ENCODE measurements at regions not wholly inside any gene's neighbourhood (a gene's known extent, or its start where the extent isn't known, plus 50 kb on each side); places are given as distances from the start of the nearest gene placed in this dataset.

DNA sequence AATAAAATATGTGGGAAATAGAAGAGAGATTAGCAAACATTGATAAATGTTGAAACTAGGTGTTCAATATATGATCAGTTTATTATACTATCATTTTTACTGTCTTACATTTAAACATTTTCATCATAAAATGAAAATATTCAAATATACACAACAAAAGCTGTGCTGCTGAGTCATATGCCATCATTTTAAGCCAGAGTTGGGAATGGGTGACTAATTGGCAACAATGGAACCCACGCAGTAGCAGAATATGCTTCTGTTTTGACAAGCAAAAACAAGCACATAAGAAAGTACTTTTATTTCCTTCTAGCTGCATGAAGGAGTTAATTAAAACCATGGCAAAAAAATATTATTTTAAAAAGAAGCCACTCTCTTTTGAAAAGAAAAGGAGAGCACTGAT, 340.0 kb upstream of the EDIL3 start:
- TF ChIP-seq, protein P1, sequence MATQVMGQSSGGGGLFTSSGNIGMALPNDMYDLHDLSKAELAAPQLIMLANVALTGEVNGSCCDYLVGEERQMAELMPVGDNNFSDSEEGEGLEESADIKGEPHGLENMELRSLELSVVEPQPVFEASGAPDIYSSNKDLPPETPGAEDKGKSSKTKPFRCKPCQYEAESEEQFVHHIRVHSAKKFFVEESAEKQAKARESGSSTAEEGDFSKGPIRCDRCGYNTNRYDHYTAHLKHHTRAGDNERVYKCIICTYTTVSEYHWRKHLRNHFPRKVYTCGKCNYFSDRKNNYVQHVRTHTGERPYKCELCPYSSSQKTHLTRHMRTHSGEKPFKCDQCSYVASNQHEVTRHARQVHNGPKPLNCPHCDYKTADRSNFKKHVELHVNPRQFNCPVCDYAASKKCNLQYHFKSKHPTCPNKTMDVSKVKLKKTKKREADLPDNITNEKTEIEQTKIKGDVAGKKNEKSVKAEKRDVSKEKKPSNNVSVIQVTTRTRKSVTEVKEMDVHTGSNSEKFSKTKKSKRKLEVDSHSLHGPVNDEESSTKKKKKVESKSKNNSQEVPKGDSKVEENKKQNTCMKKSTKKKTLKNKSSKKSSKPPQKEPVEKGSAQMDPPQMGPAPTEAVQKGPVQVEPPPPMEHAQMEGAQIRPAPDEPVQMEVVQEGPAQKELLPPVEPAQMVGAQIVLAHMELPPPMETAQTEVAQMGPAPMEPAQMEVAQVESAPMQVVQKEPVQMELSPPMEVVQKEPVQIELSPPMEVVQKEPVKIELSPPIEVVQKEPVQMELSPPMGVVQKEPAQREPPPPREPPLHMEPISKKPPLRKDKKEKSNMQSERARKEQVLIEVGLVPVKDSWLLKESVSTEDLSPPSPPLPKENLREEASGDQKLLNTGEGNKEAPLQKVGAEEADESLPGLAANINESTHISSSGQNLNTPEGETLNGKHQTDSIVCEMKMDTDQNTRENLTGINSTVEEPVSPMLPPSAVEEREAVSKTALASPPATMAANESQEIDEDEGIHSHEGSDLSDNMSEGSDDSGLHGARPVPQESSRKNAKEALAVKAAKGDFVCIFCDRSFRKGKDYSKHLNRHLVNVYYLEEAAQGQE (IDR thresholded peaks at IDR 0.05; ENCODE audit: low read depth) = no peak
- TF ChIP-seq, protein P2, sequence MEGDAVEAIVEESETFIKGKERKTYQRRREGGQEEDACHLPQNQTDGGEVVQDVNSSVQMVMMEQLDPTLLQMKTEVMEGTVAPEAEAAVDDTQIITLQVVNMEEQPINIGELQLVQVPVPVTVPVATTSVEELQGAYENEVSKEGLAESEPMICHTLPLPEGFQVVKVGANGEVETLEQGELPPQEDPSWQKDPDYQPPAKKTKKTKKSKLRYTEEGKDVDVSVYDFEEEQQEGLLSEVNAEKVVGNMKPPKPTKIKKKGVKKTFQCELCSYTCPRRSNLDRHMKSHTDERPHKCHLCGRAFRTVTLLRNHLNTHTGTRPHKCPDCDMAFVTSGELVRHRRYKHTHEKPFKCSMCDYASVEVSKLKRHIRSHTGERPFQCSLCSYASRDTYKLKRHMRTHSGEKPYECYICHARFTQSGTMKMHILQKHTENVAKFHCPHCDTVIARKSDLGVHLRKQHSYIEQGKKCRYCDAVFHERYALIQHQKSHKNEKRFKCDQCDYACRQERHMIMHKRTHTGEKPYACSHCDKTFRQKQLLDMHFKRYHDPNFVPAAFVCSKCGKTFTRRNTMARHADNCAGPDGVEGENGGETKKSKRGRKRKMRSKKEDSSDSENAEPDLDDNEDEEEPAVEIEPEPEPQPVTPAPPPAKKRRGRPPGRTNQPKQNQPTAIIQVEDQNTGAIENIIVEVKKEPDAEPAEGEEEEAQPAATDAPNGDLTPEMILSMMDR (IDR thresholded peaks at IDR 0.05 in 2 of 3, conservative IDR thresholded peaks at IDR 0.05 in 1 of 3; ENCODE audit: borderline replicate concordance in 1 of 3, insufficient read depth in 1 of 3, low read depth in 2 of 3, low read length in 2 of 3) = no peak
- no peak for TF ChIP-seq RAD21 (IDR thresholded peaks at IDR 0.05; ENCODE audit: low read depth)
- no peak for TF ChIP-seq ZNF274 (IDR thresholded peaks at IDR 0.05; ENCODE audit: low read depth, low read length)
- no peak for TF ChIP-seq POLR2A (IDR thresholded peaks at IDR 0.05; ENCODE audit: borderline replicate concordance, extremely low read depth, insufficient read depth, insufficient read length)
- no peak for TF ChIP-seq SIN3A (IDR thresholded peaks at IDR 0.05; ENCODE audit: low read depth)
- no peak for TF ChIP-seq POLR2AphosphoS5 (IDR thresholded peaks at IDR 0.05; ENCODE audit: low read depth, low read length)
- no peak for TF ChIP-seq EGR1 (IDR thresholded peaks at IDR 0.05; ENCODE audit: low read depth)
- TF ChIP-seq SP1 (IDR thresholded peaks at IDR 0.05; ENCODE audit: low read depth) = no peak

Data from HCT116 (cell line).